Keratinocyte (primary cell): ENCODE measurements at regions not wholly inside any gene's neighbourhood (a gene's known extent, or its start where the extent isn't known, plus 50 kb on each side); places are given as distances from the start of the nearest gene placed in this dataset.

Experiments
- DNase-seq: peaks from one replicate; pipeline ENCODE4 v3.0.0-alpha.2; 2011; ENCODE audit warnings: low read depth, missing footprints, low spot score
- FAIRE-seq: peaks from 2 replicates; lab custom pipeline; 2011; peaks lifted over from hg19 to GRCh38; lab: Jason Lieb, UNC
- H2AFZ ChIP-seq: 2 replicates; pipeline ENCODE4 v1.6.0; 2012; ENCODE audit warnings: low read length, control low read depth, inconsistent platforms; ENCODE audit not compliant: control insufficient read depth
- H3K27ac ChIP-seq: 2 replicates; pipeline ENCODE4 v1.5.1; 2011; ENCODE audit warnings: low read length; ENCODE audit not compliant: control insufficient read depth, insufficient read depth
- H3K27me3 ChIP-seq: 3 replicates; pipeline ENCODE4 v1.6.0; 2011; ENCODE audit warnings: low read length; ENCODE audit not compliant: control insufficient read depth, insufficient read depth; ENCODE audit errors: extremely low read depth
- H3K36me3 ChIP-seq, 2 experiments: 2 replicates in 1 of 2; 3 replicates in 1 of 2; pipeline ENCODE4 v1.5.1; 2011; ENCODE audit warnings: low read length in 2 of 2, mild to moderate bottlenecking in 1 of 2; ENCODE audit not compliant: control insufficient read depth in 2 of 2, insufficient read depth in 2 of 2; ENCODE audit errors: extremely low read depth in 1 of 2
- H3K4me1 ChIP-seq: 3 replicates; pipeline ENCODE4 v1.5.1; 2011; ENCODE audit warnings: low read length; ENCODE audit not compliant: control insufficient read depth, insufficient read depth; ENCODE audit errors: extremely low read depth
- H3K4me2 ChIP-seq: 3 replicates; pipeline ENCODE4 v1.6.0; 2011; ENCODE audit warnings: low read depth, low read length; ENCODE audit not compliant: control insufficient read depth, insufficient read depth; ENCODE audit errors: extremely low read depth
- H3K4me3 ChIP-seq, 3 experiments: fragments of 200-600 bp in 1 of 3; sonication (generic) in 1 of 3; 2 replicates in 2 of 3; 3 replicates in 1 of 3; pipeline ENCODE4 v1.5.1; 2011 to 2016; ENCODE audit warnings: low read length in 3 of 3, mild to moderate bottlenecking in 3 of 3, control low read depth in 2 of 3, inconsistent platforms in 1 of 3, low read depth in 1 of 3, mixed read lengths in 1 of 3, mixed run types in 1 of 3, moderate library complexity in 1 of 3; ENCODE audit not compliant: control insufficient read depth in 2 of 3, insufficient read depth in 2 of 3; ENCODE audit errors: extremely low read depth in 1 of 3
- H3K79me2 ChIP-seq: 2 replicates; pipeline ENCODE4 v1.6.0; 2012; ENCODE audit warnings: low read length; ENCODE audit not compliant: control insufficient read depth, insufficient read depth
- H3K9ac ChIP-seq: 3 replicates; pipeline ENCODE4 v1.6.0; 2011; ENCODE audit warnings: low read length; ENCODE audit not compliant: control insufficient read depth, insufficient read depth; ENCODE audit errors: extremely low read depth
- H3K9me1 ChIP-seq: 3 replicates; pipeline ENCODE4 v1.6.0; 2011; ENCODE audit warnings: low read length; ENCODE audit not compliant: control insufficient read depth, insufficient read depth; ENCODE audit errors: extremely low read depth
- H3K9me3 ChIP-seq: 2 replicates; pipeline ENCODE4 v1.5.1; 2012; ENCODE audit warnings: low read depth, low read length; ENCODE audit not compliant: control insufficient read depth
- H4K20me1 ChIP-seq: 3 replicates; pipeline ENCODE4 v1.6.0; 2011; ENCODE audit warnings: low read length; ENCODE audit not compliant: control insufficient read depth, insufficient read depth; ENCODE audit errors: extremely low read depth
- EZH2 ChIP-seq: IDR thresholded peaks from one replicate; pipeline ENCODE4 v1.6.1; 2012; ENCODE audit warnings: inconsistent platforms, mild to moderate bottlenecking, low read length, moderate library complexity
- dilution Hi-C: fragments of 300-500 bp; cut with MboI; formaldehyde crosslinking; loops from one replicate; pipeline ENCODE4 v1.7.0; 2020; ENCODE audit warnings: low sequenced_read_pairs; ENCODE audit not compliant: extremely low pct_ligation_motif_present
- TF ChIP-seq, protein P1 (sequence below), 3 experiments: IDR thresholded peaks in 1 of 3; conservative IDR thresholded peaks in 1 of 3; optimal IDR thresholded peaks in 1 of 3; 2 replicates in 2 of 3; 3 replicates in 1 of 3; pipeline versions ENCODE3 to v1.5.1; 2011; ENCODE audit warnings: low read length in 3 of 3, mild to moderate bottlenecking in 3 of 3, moderate library complexity in 2 of 3, control low read depth in 1 of 3, inconsistent platforms in 1 of 3; ENCODE audit not compliant: insufficient read depth in 2 of 3; ENCODE audit errors: extremely low read depth in 1 of 3

DNA sequence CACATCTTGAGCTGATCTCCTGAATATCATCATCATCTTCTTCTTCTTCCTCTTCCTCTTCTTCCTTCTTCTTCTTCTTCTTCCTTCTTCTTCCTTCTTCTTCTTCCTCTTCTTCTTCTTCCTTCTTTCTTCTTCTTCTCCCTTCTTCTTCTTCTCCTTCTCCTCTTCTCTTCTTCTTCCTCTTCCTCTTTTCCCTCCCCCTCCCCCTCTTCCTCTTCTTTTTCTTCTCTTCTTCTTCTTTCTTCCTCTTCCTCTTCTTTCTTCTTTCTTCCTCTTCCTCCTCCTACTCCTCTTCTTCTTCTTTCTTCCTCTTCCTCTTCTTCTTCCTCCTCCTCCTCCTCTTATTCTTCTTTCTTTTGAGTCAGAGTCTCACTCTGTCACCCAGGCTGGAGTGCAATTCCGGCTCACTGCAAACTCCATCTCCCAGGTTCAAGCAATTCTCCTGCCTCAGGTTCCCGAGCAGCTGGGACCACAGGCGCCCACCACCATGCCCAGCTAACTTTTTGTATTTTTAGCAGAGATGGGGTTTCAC lies 197.9 kb upstream of the NANOGP8 start:
- dilution Hi-C loops = no loop called here
- H3K27ac ChIP-seq = no peak overlapping the region
- no peak for DNase-seq
- FAIRE-seq = no peak
- no peaks in the 10 kb centered on the region for H3K36me3 ChIP-seq
- no peaks in the 10 kb centered on the region for H4K20me1 ChIP-seq
- TF ChIP-seq, protein P1, sequence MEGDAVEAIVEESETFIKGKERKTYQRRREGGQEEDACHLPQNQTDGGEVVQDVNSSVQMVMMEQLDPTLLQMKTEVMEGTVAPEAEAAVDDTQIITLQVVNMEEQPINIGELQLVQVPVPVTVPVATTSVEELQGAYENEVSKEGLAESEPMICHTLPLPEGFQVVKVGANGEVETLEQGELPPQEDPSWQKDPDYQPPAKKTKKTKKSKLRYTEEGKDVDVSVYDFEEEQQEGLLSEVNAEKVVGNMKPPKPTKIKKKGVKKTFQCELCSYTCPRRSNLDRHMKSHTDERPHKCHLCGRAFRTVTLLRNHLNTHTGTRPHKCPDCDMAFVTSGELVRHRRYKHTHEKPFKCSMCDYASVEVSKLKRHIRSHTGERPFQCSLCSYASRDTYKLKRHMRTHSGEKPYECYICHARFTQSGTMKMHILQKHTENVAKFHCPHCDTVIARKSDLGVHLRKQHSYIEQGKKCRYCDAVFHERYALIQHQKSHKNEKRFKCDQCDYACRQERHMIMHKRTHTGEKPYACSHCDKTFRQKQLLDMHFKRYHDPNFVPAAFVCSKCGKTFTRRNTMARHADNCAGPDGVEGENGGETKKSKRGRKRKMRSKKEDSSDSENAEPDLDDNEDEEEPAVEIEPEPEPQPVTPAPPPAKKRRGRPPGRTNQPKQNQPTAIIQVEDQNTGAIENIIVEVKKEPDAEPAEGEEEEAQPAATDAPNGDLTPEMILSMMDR (optimal IDR thresholded peaks at IDR 0.05 in 1 of 3, IDR thresholded peaks at IDR 0.05 in 1 of 3, conservative IDR thresholded peaks at IDR 0.05 in 1 of 3; ENCODE audit: extremely low read depth in 1 of 3, insufficient read depth in 2 of 3, low read length in 3 of 3) = no peak
- no peak for TF ChIP-seq EZH2
- H3K79me2 ChIP-seq = no peaks in the 10 kb centered on the region
- no peak overlapping the region for H3K4me2 ChIP-seq
- no peaks in the 10 kb centered on the region for H3K27me3 ChIP-seq
- no peak overlapping the region for H2AFZ ChIP-seq
- H3K9me1 ChIP-seq = no peaks in the 10 kb centered on the region
- H3K9me3 ChIP-seq = peaks cover 2% of the 10 kb centered on the region
- no peak overlapping the region for H3K4me3 ChIP-seq
- peaks cover 2% of the 10 kb centered on the region for H3K4me1 ChIP-seq
- H3K9ac ChIP-seq = no peak overlapping the region

DNA sequence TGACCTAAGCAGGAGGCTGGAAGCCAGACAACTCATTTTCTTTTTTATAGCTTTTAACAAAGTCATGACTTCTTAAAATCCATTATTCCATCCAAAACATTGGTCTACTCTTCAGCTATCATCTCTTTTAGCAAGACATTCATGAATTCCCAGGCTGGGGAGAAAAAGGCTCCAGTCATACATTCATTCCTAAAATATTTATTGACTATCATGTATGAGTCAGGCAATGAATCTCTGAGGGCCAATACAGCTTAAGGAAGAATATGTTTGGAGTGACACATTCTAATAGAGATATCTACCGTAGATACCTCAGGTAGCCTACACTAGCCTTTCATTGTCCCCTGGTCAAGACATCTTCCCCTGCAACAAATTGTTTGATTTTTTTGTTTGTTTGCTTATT lies 196.4 kb upstream of the NANOGP8 start:
- Histone ChIP-seq H3K36me3 (no peaks in the 10 kb centered on the region), H3K27ac (no peak overlapping the region), H3K9me1 (no peaks in the 10 kb centered on the region), H3K79me2 (no peaks in the 10 kb centered on the region), H2AFZ (no peak overlapping the region), H3K4me1 (peaks cover 2% of the 10 kb centered on the region), H4K20me1 (no peaks in the 10 kb centered on the region), H3K27me3 (no peaks in the 10 kb centered on the region), H3K4me3 (no peak overlapping the region), H3K9me3 (peaks cover 4% of the 10 kb centered on the region), H3K9ac (no peak overlapping the region), H3K4me2 (no peak overlapping the region)
- TF ChIP-seq, protein P1 (optimal IDR thresholded peaks at IDR 0.05 in 1 of 3, IDR thresholded peaks at IDR 0.05 in 1 of 3, conservative IDR thresholded peaks at IDR 0.05 in 1 of 3; ENCODE audit: extremely low read depth in 1 of 3, insufficient read depth in 2 of 3, low read length in 3 of 3) = no peak
- no peak for TF ChIP-seq EZH2
- DNase-seq (no peak), FAIRE-seq (peak; percentile 17)
- dilution Hi-C loops = no loop called here
